ENCODE measurements at regions not wholly inside any gene's neighbourhood (a gene's known extent, or its start where the extent isn't known, plus 50 kb on each side); places are given as distances from the start of the nearest gene placed in this dataset.

DNA sequence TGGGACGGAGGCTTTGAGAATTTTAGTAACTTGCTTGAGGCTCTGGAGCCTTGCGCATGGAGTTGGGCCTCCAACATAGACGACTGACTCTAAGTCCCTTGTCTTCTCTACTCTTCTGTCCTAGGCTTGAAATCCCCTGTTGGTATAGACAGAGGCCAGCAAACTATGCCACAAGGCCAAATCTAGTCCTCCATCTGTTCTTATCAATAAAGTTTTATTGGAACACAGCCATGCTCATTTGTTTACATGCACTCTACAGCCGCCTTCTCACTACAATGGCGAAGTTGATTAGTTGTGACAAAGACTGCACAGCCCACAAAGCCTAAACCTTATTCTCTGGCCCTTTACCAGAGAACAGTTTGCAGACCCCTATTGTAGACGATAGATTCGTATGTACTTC, 174.1 kb upstream of the ZFP64 start:
- TF ChIP-seq, protein P1, sequence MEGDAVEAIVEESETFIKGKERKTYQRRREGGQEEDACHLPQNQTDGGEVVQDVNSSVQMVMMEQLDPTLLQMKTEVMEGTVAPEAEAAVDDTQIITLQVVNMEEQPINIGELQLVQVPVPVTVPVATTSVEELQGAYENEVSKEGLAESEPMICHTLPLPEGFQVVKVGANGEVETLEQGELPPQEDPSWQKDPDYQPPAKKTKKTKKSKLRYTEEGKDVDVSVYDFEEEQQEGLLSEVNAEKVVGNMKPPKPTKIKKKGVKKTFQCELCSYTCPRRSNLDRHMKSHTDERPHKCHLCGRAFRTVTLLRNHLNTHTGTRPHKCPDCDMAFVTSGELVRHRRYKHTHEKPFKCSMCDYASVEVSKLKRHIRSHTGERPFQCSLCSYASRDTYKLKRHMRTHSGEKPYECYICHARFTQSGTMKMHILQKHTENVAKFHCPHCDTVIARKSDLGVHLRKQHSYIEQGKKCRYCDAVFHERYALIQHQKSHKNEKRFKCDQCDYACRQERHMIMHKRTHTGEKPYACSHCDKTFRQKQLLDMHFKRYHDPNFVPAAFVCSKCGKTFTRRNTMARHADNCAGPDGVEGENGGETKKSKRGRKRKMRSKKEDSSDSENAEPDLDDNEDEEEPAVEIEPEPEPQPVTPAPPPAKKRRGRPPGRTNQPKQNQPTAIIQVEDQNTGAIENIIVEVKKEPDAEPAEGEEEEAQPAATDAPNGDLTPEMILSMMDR (conservative IDR thresholded peaks at IDR 0.05 in 1 of 2, IDR thresholded peaks at IDR 0.05 in 1 of 2; ENCODE audit: low read depth in 1 of 2, low read length in 2 of 2): no peak
- no peak for TF ChIP-seq EZH2 (IDR thresholded peaks at IDR 0.05; ENCODE audit: low read length, missing control alignments)
